Keratinocyte (primary cell): ENCODE measurements at regions not wholly inside any gene's neighbourhood (a gene's known extent, or its start where the extent isn't known, plus 50 kb on each side); places are given as distances from the start of the nearest gene placed in this dataset.

Experiments used
- DNase-seq: peaks from one replicate; pipeline ENCODE4 v3.0.0-alpha.2; 2011; ENCODE audit warnings: low read depth, missing footprints, low spot score
- FAIRE-seq: peaks from 2 replicates; lab custom pipeline; 2011; peaks lifted over from hg19 to GRCh38; lab: Jason Lieb, UNC
- H2AFZ ChIP-seq: 2 replicates; pipeline ENCODE4 v1.6.0; 2012; ENCODE audit warnings: low read length, control low read depth, inconsistent platforms; ENCODE audit not compliant: control insufficient read depth
- H3K27ac ChIP-seq: 2 replicates; pipeline ENCODE4 v1.5.1; 2011; ENCODE audit warnings: low read length; ENCODE audit not compliant: control insufficient read depth, insufficient read depth
- H3K27me3 ChIP-seq: 3 replicates; pipeline ENCODE4 v1.6.0; 2011; ENCODE audit warnings: low read length; ENCODE audit not compliant: control insufficient read depth, insufficient read depth; ENCODE audit errors: extremely low read depth
- H3K36me3 ChIP-seq, 2 experiments: 2 replicates in 1 of 2; 3 replicates in 1 of 2; pipeline ENCODE4 v1.5.1; 2011; ENCODE audit warnings: low read length in 2 of 2, mild to moderate bottlenecking in 1 of 2; ENCODE audit not compliant: control insufficient read depth in 2 of 2, insufficient read depth in 2 of 2; ENCODE audit errors: extremely low read depth in 1 of 2
- H3K4me1 ChIP-seq: 3 replicates; pipeline ENCODE4 v1.5.1; 2011; ENCODE audit warnings: low read length; ENCODE audit not compliant: control insufficient read depth, insufficient read depth; ENCODE audit errors: extremely low read depth
- H3K4me2 ChIP-seq: 3 replicates; pipeline ENCODE4 v1.6.0; 2011; ENCODE audit warnings: low read depth, low read length; ENCODE audit not compliant: control insufficient read depth, insufficient read depth; ENCODE audit errors: extremely low read depth
- H3K4me3 ChIP-seq, 3 experiments: fragments of 200-600 bp in 1 of 3; sonication (generic) in 1 of 3; 2 replicates in 2 of 3; 3 replicates in 1 of 3; pipeline ENCODE4 v1.5.1; 2011 to 2016; ENCODE audit warnings: low read length in 3 of 3, mild to moderate bottlenecking in 3 of 3, control low read depth in 2 of 3, inconsistent platforms in 1 of 3, low read depth in 1 of 3, mixed read lengths in 1 of 3, mixed run types in 1 of 3, moderate library complexity in 1 of 3; ENCODE audit not compliant: control insufficient read depth in 2 of 3, insufficient read depth in 2 of 3; ENCODE audit errors: extremely low read depth in 1 of 3
- H3K79me2 ChIP-seq: 2 replicates; pipeline ENCODE4 v1.6.0; 2012; ENCODE audit warnings: low read length; ENCODE audit not compliant: control insufficient read depth, insufficient read depth
- H3K9ac ChIP-seq: 3 replicates; pipeline ENCODE4 v1.6.0; 2011; ENCODE audit warnings: low read length; ENCODE audit not compliant: control insufficient read depth, insufficient read depth; ENCODE audit errors: extremely low read depth
- H3K9me1 ChIP-seq: 3 replicates; pipeline ENCODE4 v1.6.0; 2011; ENCODE audit warnings: low read length; ENCODE audit not compliant: control insufficient read depth, insufficient read depth; ENCODE audit errors: extremely low read depth
- H3K9me3 ChIP-seq: 2 replicates; pipeline ENCODE4 v1.5.1; 2012; ENCODE audit warnings: low read depth, low read length; ENCODE audit not compliant: control insufficient read depth
- H4K20me1 ChIP-seq: 3 replicates; pipeline ENCODE4 v1.6.0; 2011; ENCODE audit warnings: low read length; ENCODE audit not compliant: control insufficient read depth, insufficient read depth; ENCODE audit errors: extremely low read depth
- EZH2 ChIP-seq: IDR thresholded peaks from one replicate; pipeline ENCODE4 v1.6.1; 2012; ENCODE audit warnings: inconsistent platforms, mild to moderate bottlenecking, low read length, moderate library complexity
- dilution Hi-C: fragments of 300-500 bp; cut with MboI; formaldehyde crosslinking; loops from one replicate; pipeline ENCODE4 v1.7.0; 2020; ENCODE audit warnings: low sequenced_read_pairs; ENCODE audit not compliant: extremely low pct_ligation_motif_present
- TF ChIP-seq, protein P1 (sequence below), 3 experiments: IDR thresholded peaks in 1 of 3; conservative IDR thresholded peaks in 1 of 3; optimal IDR thresholded peaks in 1 of 3; 2 replicates in 2 of 3; 3 replicates in 1 of 3; pipeline versions ENCODE3 to v1.5.1; 2011; ENCODE audit warnings: low read length in 3 of 3, mild to moderate bottlenecking in 3 of 3, moderate library complexity in 2 of 3, control low read depth in 1 of 3, inconsistent platforms in 1 of 3; ENCODE audit not compliant: insufficient read depth in 2 of 3; ENCODE audit errors: extremely low read depth in 1 of 3

DNA sequence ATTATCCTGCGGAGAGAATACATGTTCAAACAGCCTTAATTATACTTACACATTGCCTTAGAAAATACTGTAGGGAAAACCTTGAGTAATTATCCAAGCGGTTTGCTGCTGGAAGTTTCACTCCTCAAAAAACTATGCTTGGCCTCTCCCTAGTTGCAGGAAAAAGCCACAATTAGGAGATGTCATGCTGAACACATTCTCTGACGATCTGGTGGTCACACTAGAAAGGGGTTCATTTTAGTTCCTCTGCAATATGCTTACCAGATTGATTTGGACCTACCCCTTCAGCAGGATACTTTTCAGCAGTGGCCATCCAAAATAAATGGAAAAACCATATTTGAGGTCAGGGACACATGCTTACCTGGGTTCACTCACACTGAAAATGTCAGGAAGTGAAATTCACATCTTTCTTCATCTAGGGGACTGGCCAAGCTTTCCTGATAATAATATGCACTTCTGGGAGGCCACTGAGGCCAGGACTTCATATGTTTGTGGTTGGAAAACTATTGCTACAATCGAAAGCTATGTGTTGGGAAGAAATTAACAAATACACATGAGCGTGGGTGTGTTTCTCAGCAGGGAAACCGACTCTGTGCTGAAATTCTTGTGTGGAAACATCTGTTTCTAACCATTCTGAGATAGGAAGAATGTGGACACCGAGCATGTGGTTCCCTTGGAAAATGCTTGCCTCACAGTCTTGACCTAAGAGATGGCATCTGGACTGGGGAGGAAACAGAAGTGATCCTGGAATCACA is 68.8 kb downstream of the ATXN3L start:
- no peak overlapping the region for H3K9ac ChIP-seq
- no peaks in the 10 kb centered on the region for H3K9me1 ChIP-seq
- H3K27me3 ChIP-seq = peaks cover 4% of the 10 kb centered on the region
- dilution Hi-C loops = no loop called here
- no peak overlapping the region for H3K27ac ChIP-seq
- H2AFZ ChIP-seq = no peak overlapping the region
- H4K20me1 ChIP-seq = no peaks in the 10 kb centered on the region
- no peaks in the 10 kb centered on the region for H3K36me3 ChIP-seq
- H3K9me3 ChIP-seq = no peaks in the 10 kb centered on the region
- no peak for DNase-seq
- TF ChIP-seq EZH2 = no peak
- TF ChIP-seq, protein P1, sequence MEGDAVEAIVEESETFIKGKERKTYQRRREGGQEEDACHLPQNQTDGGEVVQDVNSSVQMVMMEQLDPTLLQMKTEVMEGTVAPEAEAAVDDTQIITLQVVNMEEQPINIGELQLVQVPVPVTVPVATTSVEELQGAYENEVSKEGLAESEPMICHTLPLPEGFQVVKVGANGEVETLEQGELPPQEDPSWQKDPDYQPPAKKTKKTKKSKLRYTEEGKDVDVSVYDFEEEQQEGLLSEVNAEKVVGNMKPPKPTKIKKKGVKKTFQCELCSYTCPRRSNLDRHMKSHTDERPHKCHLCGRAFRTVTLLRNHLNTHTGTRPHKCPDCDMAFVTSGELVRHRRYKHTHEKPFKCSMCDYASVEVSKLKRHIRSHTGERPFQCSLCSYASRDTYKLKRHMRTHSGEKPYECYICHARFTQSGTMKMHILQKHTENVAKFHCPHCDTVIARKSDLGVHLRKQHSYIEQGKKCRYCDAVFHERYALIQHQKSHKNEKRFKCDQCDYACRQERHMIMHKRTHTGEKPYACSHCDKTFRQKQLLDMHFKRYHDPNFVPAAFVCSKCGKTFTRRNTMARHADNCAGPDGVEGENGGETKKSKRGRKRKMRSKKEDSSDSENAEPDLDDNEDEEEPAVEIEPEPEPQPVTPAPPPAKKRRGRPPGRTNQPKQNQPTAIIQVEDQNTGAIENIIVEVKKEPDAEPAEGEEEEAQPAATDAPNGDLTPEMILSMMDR (optimal IDR thresholded peaks at IDR 0.05 in 1 of 3, IDR thresholded peaks at IDR 0.05 in 1 of 3, conservative IDR thresholded peaks at IDR 0.05 in 1 of 3; ENCODE audit: extremely low read depth in 1 of 3, insufficient read depth in 2 of 3, low read length in 3 of 3) = no peak
- no peaks in the 10 kb centered on the region for H3K4me1 ChIP-seq
- no peak for FAIRE-seq
- no peak overlapping the region for H3K4me2 ChIP-seq
- no peaks in the 10 kb centered on the region for H3K79me2 ChIP-seq
- H3K4me3 ChIP-seq = no peak overlapping the region

DNA sequence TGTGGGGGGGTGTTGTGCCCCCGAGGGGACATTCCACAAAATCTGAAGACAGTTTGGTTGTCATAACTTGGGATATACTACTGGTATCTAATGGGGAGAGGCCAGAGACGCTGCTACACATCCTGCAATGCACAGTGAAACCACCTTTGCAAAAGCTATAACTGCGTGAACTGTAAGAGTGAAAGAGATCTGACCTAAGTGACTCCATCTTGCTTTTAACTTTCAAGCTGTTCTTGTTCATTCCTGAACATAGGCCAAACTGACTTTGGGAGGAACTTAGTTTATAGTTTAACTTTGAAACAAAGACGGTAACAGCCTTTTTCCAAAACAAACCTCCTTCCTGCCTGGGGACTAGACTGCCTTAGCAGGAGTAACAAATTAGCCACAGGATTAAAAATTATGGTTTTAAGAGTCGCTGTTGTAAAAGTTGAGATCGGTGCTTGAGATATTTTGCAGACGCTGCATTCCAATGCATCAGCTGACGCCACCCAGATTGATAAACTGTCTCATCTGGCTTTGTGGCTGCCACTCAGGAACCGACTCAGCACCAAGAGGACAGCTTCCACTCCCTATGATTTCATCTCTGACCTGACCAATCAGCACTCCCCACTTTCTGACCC is 70.9 kb downstream of the ATXN3L start:
- H4K20me1 ChIP-seq = no peaks in the 10 kb centered on the region
- dilution Hi-C loops = no loop called here
- FAIRE-seq = no peak
- H3K9me1 ChIP-seq = no peaks in the 10 kb centered on the region
- H3K79me2 ChIP-seq = no peaks in the 10 kb centered on the region
- no peak overlapping the region for H3K27ac ChIP-seq
- H3K4me2 ChIP-seq = no peak overlapping the region
- H3K9me3 ChIP-seq = peaks cover 4% of the 10 kb centered on the region
- TF ChIP-seq, protein P1 (optimal IDR thresholded peaks at IDR 0.05 in 1 of 3, IDR thresholded peaks at IDR 0.05 in 1 of 3, conservative IDR thresholded peaks at IDR 0.05 in 1 of 3; ENCODE audit: extremely low read depth in 1 of 3, insufficient read depth in 2 of 3, low read length in 3 of 3) = no peak
- TF ChIP-seq EZH2 = no peak
- no peak overlapping the region for H3K9ac ChIP-seq
- H3K4me1 ChIP-seq = no peaks in the 10 kb centered on the region
- no peak overlapping the region for H3K4me3 ChIP-seq
- H3K27me3 ChIP-seq = peaks cover 4% of the 10 kb centered on the region
- no peaks in the 10 kb centered on the region for H3K36me3 ChIP-seq
- no peak overlapping the region for H2AFZ ChIP-seq
- no peak for DNase-seq
